ENCODE measurements at regions not wholly inside any gene's neighbourhood (a gene's known extent, or its start where the extent isn't known, plus 50 kb on each side); places are given as distances from the start of the nearest gene placed in this dataset.

DNA sequence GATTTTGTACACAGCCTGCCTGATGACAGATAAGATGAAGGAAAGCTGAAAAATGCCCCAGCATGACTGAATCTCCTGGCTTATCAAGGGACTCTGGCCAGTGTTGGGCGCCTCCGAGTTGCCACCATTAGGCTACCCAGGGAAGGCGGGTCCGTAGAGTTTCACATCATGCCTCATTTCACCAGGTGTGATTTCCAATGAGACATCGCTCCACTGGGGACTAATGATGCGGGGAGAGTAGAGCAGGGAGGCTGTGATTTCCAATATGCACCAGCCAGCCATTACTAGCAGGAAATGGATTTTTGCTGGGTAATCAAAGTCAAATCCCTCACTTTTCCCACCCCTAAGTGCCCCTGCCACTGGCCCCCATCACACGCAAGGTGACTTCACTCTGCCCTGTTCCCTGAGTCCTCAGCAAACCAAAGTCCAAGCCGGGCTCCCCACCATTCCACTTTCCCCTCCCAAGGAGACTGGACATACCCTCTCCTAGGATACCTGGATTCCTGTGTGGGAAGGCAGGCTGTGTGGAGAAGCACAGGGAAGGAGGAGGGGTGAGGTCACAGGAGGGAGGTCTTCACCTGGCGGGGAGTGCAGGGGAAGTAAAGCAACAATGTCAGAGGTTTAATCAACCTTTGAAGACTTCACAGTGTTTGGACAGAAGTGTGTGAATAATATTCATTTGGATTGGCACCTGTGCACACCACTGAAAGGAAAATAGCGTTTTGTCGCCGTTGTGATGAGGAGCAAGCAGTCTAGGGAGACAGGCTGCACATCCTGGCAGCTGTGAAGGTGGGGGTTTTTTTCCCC, 613.3 kb upstream of the CADM1 start:
- no peaks in the 10 kb centered on the region for H3K36me3 ChIP-seq (replicated peaks in 1 of 2; ENCODE audit: insufficient read depth in 1 of 2, low read depth in 2 of 2)
- intact Hi-C loops (cut with DNase I) = no loop called here
- 56 to 66% methylated on average over 11 to 12 of the region's 12 CpGs for WGBS, 2 donors
- H3K4me3 ChIP-seq = no peak overlapping the region
- ATAC-seq (no peak), DNase-seq (no peak)
- TF ChIP-seq POLR2A (IDR thresholded peaks at IDR 0.05) = no peak
- TF ChIP-seq, protein P1, sequence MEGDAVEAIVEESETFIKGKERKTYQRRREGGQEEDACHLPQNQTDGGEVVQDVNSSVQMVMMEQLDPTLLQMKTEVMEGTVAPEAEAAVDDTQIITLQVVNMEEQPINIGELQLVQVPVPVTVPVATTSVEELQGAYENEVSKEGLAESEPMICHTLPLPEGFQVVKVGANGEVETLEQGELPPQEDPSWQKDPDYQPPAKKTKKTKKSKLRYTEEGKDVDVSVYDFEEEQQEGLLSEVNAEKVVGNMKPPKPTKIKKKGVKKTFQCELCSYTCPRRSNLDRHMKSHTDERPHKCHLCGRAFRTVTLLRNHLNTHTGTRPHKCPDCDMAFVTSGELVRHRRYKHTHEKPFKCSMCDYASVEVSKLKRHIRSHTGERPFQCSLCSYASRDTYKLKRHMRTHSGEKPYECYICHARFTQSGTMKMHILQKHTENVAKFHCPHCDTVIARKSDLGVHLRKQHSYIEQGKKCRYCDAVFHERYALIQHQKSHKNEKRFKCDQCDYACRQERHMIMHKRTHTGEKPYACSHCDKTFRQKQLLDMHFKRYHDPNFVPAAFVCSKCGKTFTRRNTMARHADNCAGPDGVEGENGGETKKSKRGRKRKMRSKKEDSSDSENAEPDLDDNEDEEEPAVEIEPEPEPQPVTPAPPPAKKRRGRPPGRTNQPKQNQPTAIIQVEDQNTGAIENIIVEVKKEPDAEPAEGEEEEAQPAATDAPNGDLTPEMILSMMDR (IDR thresholded peaks at IDR 0.05) = no peak
- H3K27me3 ChIP-seq = no peaks in the 10 kb centered on the region
- H3K4me1 ChIP-seq = no peaks in the 10 kb centered on the region
- peaks cover 0 to 4% (median 0%) of the 10 kb centered on the region in 3 donors for H3K9me3 ChIP-seq
- H3K27ac ChIP-seq = no peak overlapping the region

DNA sequence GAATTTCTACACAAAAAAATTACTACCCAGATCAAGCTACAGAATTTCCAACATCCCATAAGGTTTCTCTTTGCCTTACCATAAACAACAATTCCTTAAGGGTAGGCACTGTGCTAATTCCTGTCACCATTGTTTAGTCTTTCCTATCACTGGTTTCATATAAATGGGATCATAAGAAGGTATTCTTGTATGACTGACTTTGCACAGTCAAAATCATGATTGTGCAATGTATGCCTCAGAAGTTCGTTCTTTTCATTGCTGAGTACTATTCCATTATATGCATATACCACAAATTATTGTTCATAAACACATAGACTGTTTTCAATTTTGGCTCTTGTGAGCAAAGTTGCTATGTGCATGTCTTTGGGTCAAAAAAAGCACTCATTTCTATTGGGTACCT, 611.6 kb upstream of the CADM1 start:
- DNase-seq (no peak), ATAC-seq (no peak)
- intact Hi-C loops (cut with DNase I) = no loop called here
- WGBS, 2 donors = 48 to 83% methylated on average over 1 of the region's 1 CpG
- no peaks in the 10 kb centered on the region for H3K36me3 ChIP-seq (replicated peaks in 1 of 2; ENCODE audit: insufficient read depth in 1 of 2, low read depth in 2 of 2)
- H3K27me3 ChIP-seq = no peaks in the 10 kb centered on the region
- H3K27ac ChIP-seq = no peak overlapping the region
- H3K4me3 ChIP-seq = no peak overlapping the region
- no peaks in the 10 kb centered on the region for H3K4me1 ChIP-seq
- TF ChIP-seq POLR2A (IDR thresholded peaks at IDR 0.05) = no peak
- TF ChIP-seq, protein P1 (IDR thresholded peaks at IDR 0.05) = no peak
- peaks cover 0 to 4% (median 0%) of the 10 kb centered on the region in 3 donors for H3K9me3 ChIP-seq

DNA sequence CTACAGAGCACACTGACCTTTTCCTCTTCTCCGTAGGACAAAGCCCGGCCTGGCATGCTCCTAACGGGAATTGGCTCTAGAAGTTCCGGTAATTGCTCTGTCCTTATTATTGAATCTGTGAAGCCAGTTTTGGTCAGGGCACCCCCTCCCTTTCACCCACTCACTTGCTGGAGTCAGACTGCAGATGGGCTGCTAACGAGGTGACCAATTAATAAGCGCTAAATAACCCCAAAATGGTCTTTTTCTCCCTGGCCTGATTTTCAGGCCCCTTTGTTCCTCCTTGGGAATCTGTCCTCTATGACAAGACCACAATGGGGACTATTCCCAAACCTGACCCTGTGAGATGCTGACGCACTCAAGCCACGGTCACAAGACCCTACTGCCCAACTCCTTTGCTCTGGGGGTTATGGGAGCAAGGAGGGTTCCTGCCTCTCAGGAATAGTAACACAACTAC, 610.0 kb upstream of the CADM1 start:
- Histone ChIP-seq H3K27me3 (no peaks in the 10 kb centered on the region), H3K27ac (no peak overlapping the region), H3K9me3 (peaks cover 0 to 4% (median 0%) of the 10 kb centered on the region in 3 donors), H3K4me1 (no peaks in the 10 kb centered on the region), H3K36me3 (replicated peaks in 1 of 2; ENCODE audit: insufficient read depth in 1 of 2, low read depth in 2 of 2) (no peaks in the 10 kb centered on the region), H3K4me3 (no peak overlapping the region)
- WGBS, 2 donors = 68 to 86% methylated on average over 8 of the region's 8 CpGs
- no peak for TF ChIP-seq POLR2A (IDR thresholded peaks at IDR 0.05)
- TF ChIP-seq, protein P1 (IDR thresholded peaks at IDR 0.05) = no peak
- no peak for DNase-seq
- intact Hi-C loops (cut with DNase I) = no loop called here
- ATAC-seq = no peak

DNA sequence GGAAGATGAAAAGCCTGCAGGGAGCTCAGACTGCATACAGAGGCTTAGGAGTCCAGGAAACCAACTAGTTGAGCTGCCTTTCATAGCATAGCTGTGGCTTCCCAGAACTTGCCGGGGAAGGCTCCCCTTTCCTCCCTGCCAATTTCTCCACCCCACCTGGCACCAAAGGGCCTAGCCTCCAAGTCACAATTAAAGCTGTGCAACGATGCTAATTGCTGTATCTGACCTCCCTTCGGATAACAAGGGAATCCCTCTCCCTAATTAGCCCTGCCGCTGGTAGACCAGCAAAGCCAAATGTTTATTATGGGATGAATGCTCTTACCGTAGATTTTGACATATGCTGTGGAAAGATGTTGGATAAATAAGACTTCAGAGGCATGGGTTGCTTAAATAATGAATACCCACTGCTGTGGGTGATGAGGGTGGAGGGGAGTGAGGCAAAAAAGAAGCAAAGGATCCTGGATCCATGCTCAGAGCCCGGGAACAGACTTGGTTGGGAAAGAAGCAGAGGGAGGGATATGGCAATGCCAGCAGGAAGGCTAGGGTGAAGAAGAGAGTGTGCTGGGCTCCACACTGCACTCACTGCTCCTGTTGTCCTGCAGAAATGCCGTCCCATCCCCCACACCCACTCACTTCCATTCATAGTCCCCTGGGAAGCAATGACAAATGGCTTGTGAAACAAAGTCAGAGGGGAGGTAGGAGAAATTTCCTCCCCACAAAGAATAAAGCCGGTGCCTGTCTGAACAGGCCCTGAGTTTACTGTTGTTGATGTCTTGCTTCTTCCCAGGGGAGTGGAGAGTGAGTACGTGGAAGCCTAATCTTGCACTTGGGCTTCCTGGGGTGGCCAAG, 608.1 kb upstream of the CADM1 start:
- TF ChIP-seq, protein P1 (IDR thresholded peaks at IDR 0.05) = no peak
- no peak for TF ChIP-seq POLR2A (IDR thresholded peaks at IDR 0.05)
- ATAC-seq = no peak
- no peaks in the 10 kb centered on the region for H3K27me3 ChIP-seq
- DNase-seq = no peak
- intact Hi-C loops (cut with DNase I) = no loop called here
- no peak overlapping the region for H3K4me3 ChIP-seq
- H3K36me3 ChIP-seq (replicated peaks in 1 of 2; ENCODE audit: insufficient read depth in 1 of 2, low read depth in 2 of 2) = no peaks in the 10 kb centered on the region
- WGBS, 2 donors = 39 to 56% methylated on average over 7 to 9 of the region's 9 CpGs
- H3K9me3 ChIP-seq = peaks cover 0 to 4% (median 0%) of the 10 kb centered on the region in 3 donors
- H3K27ac ChIP-seq = no peak overlapping the region
- no peaks in the 10 kb centered on the region for H3K4me1 ChIP-seq
